ENCODE measurements at regions not wholly inside any gene's neighbourhood (a gene's known extent, or its start where the extent isn't known, plus 50 kb on each side); places are given as distances from the start of the nearest gene placed in this dataset.

DNA sequence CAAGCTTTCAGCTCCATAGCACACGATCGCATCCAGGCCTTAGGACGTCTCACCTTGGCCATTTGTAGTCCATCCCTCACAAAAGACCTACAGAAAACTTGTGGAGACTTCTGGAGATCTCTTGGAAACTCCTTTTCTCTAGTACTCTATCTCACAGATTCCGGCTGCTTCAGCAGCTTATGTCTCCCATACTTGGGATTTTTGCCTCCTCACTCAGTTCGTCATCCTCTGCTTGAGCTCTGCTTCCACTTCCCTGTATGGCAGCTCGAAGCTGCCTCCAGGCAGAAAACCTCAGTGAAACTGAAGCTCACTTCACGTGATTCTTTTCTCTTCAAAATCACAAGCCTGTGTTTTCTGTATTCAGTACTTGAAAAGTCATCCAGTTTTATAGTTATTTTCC is 178.7 kb upstream of the GDF10 start:
- ChIA-PET POLR2A (no interaction called here), CTCF (interaction anchor here (1.3 kb wide), 1 partner anchor 97 kb away, joined by 5 read pairs; no protein-coding TSS in a partner anchor)
- Histone ChIP-seq H3K4me1 (ENCODE audit: control insufficient read depth, insufficient read depth, low read length) (no peaks in the 10 kb centered on the region), H3K27ac (ENCODE audit: extremely low read depth, low read depth, low read length) (no peak overlapping the region), H3K4me3 (ENCODE audit: low read depth, low read length) (no peak overlapping the region), H3K36me3 (ENCODE audit: control insufficient read depth in 2 of 2, insufficient read depth in 1 of 2, low read length in 2 of 2) (no peaks in the 10 kb centered on the region), H3K9me3 (ENCODE audit: control insufficient read depth, insufficient read depth, low read depth, low read length) (no peaks in the 10 kb centered on the region)
- TF ChIP-seq ZNF175 (tag by site-specific recombination; IDR thresholded peaks at IDR 0.05) (no peak), ZNF423 (tag by site-specific recombination; IDR thresholded peaks at IDR 0.05) (no peak), ZNF792 (tag by site-specific recombination; IDR thresholded peaks at IDR 0.05) (no peak), EGR2 (tag by site-specific recombination; IDR thresholded peaks at IDR 0.05; ENCODE audit: low read depth) (no peak), ZNF292 (tag by site-specific recombination; IDR thresholded peaks at IDR 0.05; ENCODE audit: borderline replicate concordance, low read depth) (no peak), ZNF223 (tag by site-specific recombination; IDR thresholded peaks at IDR 0.05) (no peak)
- TF ChIP-seq, protein P1, sequence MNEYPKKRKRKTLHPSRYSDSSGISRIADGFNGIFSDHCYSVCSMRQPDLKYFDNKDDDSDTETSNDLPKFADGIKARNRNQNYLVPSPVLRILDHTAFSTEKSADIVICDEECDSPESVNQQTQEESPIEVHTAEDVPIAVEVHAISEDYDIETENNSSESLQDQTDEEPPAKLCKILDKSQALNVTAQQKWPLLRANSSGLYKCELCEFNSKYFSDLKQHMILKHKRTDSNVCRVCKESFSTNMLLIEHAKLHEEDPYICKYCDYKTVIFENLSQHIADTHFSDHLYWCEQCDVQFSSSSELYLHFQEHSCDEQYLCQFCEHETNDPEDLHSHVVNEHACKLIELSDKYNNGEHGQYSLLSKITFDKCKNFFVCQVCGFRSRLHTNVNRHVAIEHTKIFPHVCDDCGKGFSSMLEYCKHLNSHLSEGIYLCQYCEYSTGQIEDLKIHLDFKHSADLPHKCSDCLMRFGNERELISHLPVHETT (tag by site-specific recombination; IDR thresholded peaks at IDR 0.05): no peak
- TF ChIP-seq, protein P2, sequence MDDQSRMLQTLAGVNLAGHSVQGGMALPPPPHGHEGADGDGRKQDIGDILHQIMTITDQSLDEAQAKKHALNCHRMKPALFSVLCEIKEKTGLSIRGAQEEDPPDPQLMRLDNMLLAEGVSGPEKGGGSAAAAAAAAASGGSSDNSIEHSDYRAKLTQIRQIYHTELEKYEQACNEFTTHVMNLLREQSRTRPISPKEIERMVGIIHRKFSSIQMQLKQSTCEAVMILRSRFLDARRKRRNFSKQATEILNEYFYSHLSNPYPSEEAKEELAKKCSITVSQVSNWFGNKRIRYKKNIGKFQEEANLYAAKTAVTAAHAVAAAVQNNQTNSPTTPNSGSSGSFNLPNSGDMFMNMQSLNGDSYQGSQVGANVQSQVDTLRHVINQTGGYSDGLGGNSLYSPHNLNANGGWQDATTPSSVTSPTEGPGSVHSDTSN (CRISPR knock-in tag; IDR thresholded peaks at IDR 0.05): no peak
- TF ChIP-seq, protein P3, sequence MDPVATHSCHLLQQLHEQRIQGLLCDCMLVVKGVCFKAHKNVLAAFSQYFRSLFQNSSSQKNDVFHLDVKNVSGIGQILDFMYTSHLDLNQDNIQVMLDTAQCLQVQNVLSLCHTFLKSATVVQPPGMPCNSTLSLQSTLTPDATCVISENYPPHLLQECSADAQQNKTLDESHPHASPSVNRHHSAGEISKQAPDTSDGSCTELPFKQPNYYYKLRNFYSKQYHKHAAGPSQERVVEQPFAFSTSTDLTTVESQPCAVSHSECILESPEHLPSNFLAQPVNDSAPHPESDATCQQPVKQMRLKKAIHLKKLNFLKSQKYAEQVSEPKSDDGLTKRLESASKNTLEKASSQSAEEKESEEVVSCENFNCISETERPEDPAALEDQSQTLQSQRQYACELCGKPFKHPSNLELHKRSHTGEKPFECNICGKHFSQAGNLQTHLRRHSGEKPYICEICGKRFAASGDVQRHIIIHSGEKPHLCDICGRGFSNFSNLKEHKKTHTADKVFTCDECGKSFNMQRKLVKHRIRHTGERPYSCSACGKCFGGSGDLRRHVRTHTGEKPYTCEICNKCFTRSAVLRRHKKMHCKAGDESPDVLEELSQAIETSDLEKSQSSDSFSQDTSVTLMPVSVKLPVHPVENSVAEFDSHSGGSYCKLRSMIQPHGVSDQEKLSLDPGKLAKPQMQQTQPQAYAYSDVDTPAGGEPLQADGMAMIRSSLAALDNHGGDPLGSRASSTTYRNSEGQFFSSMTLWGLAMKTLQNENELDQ (tag by site-specific recombination; IDR thresholded peaks at IDR 0.05; ENCODE audit: low read depth): no peak

DNA sequence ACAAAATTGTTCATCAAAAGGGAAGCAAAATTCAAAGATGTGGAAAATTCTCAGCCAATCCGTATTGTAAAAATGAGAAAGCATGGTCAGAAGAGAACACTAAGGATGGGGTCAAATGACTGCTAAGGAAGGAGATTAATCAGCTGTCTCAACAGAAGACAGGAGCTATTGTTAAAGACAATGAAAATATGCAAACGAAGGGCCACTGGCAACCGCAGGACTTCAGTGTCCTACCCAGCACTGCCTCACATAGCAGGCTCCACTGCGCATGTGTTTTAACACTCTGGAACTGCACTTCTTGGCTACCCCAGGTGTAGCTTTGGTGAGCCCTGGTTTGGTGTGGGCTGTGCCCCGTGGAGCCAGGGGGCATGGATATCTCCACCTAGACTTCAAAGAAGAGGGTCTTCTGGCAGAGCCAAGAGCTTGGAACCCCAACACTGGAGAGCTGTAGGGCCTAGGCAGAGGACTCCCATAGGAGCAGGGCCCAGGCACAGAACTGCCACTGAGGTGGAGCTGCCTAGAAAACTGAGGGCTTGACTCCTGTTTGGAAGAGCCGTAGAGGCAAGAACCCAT is 176.2 kb upstream of the GDF10 start:
- CTCF ChIA-PET: interaction anchor here (0.8 to 1.3 kb wide), 2 partner anchors 26 to 76 kb away, joined by 4 read pairs; no protein-coding TSS in a partner anchor

More for the DNA sequence above, 176.2 kb upstream of the GDF10 start:
- Histone ChIP-seq H3K4me3 (ENCODE audit: low read depth, low read length) (no peak overlapping the region), H3K36me3 (ENCODE audit: control insufficient read depth in 2 of 2, insufficient read depth in 1 of 2, low read length in 2 of 2) (no peaks in the 10 kb centered on the region), H3K9me3 (ENCODE audit: control insufficient read depth, insufficient read depth, low read depth, low read length) (no peaks in the 10 kb centered on the region), H3K27ac (ENCODE audit: extremely low read depth, low read depth, low read length) (no peak overlapping the region), H3K4me1 (ENCODE audit: control insufficient read depth, insufficient read depth, low read length) (no peaks in the 10 kb centered on the region)
- POLR2A ChIA-PET: no interaction called here
- no peak for TF ChIP-seq ZIC2 (tag by site-specific recombination; IDR thresholded peaks at IDR 0.05)
- TF ChIP-seq ZNF585B (tag by site-specific recombination; IDR thresholded peaks at IDR 0.05): no peak
- TF ChIP-seq ZFP69B (tag by site-specific recombination; IDR thresholded peaks at IDR 0.05): no peak
- no peak for TF ChIP-seq ZSCAN30 (tag by site-specific recombination; IDR thresholded peaks at IDR 0.05)
- no peak for TF ChIP-seq ZEB2 (tag by site-specific recombination; IDR thresholded peaks at IDR 0.05)
- TF ChIP-seq, protein P4, sequence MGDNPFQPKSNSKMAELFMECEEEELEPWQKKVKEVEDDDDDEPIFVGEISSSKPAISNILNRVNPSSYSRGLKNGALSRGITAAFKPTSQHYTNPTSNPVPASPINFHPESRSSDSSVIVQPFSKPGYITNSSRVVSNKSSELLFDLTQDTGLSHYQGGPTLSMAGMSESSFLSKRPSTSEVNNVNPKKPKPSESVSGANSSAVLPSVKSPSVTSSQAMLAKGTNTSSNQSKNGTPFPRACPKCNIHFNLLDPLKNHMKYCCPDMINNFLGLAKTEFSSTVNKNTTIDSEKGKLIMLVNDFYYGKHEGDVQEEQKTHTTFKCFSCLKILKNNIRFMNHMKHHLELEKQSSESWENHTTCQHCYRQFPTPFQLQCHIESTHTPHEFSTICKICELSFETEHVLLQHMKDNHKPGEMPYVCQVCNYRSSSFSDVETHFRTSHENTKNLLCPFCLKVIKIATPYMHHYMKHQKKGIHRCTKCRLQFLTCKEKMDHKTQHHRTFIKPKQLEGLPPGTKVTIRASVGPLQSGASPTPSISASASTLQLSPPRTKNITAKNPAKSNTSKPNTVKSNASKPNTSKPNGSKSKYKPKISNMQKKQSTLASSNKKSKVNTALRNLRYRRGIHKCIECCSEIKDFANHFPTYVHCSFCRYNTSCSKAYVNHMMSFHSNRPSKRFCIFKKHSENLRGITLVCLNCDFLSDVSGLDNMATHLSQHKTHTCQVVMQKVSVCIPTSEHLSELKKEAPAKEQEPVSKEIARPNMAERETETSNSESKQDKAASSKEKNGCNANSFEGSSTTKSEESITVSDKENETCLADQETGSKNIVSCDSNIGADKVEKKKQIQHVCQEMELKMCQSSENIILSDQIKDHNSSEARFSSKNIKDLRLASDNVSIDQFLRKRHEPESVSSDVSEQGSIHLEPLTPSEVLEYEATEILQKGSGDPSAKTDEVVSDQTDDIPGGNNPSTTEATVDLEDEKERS (tag by site-specific recombination; IDR thresholded peaks at IDR 0.05): no peak
- no peak for TF ChIP-seq ZFHX2 (tag by site-specific recombination; conservative IDR thresholded peaks at IDR 0.05)
- no peak for TF ChIP-seq ZSCAN23 (tag by site-specific recombination; IDR thresholded peaks at IDR 0.05)
- no peak for TF ChIP-seq MZF1 (tag by site-specific recombination; IDR thresholded peaks at IDR 0.05; ENCODE audit: borderline replicate concordance)
- TF ChIP-seq ZNF132 (tag by site-specific recombination; IDR thresholded peaks at IDR 0.05; ENCODE audit: borderline replicate concordance): no peak
- TF ChIP-seq ZNF10 (tag by site-specific recombination; IDR thresholded peaks at IDR 0.05): no peak
- no peak for TF ChIP-seq ZNF514 (tag by site-specific recombination; IDR thresholded peaks at IDR 0.05)
- no peak for TF ChIP-seq ZNF777 (tag by site-specific recombination; IDR thresholded peaks at IDR 0.05; ENCODE audit: borderline replicate concordance)

Data from HEK293 (cell line).